GM10248 (cell line): ENCODE measurements at regions not wholly inside any gene's neighbourhood (a gene's known extent, or its start where the extent isn't known, plus 50 kb on each side); places are given as distances from the start of the nearest gene placed in this dataset.

Experiments
- CTCF ChIA-PET: fragments of 300-600 bp; sonication (Branson Sonifier 250); formaldehyde crosslinking; extraction: SDS; loops from one replicate; lab custom pipeline; 2021; ENCODE audit warnings: antibody characterized with exemption; lab: Yijun Ruan, JAX
- POLR2A ChIA-PET: fragments of 350-650 bp; sonication (Branson Sonifier 250); formaldehyde crosslinking; extraction: SDS; loops from one replicate; lab custom pipeline; 2020; ENCODE audit warnings: antibody characterized with exemption; lab: Yijun Ruan, JAX
- DNase-seq: peaks from one replicate; pipeline ENCODE4 v3.0.0; 2012; ENCODE audit errors: extremely low spot score
- CTCF ChIP-seq: IDR thresholded peaks from 2 replicates; pipeline ENCODE4 v1.5.1; 2012; ENCODE audit warnings: mild to moderate bottlenecking, low read depth; ENCODE audit errors: extremely low read depth, missing control alignments, control extremely low read depth

GRCh38 chrX:20639115-20639514 lies 372.4 kb upstream of the RPS6KA3 start:
- CTCF ChIA-PET, result no interaction called here

GRCh38 chrX:20637351-20637750 lies 370.6 kb upstream of the RPS6KA3 start:
- DNase-seq, result no peak

More at GRCh38 chrX:20639115-20639514, 372.4 kb upstream of the RPS6KA3 start:
- POLR2A ChIA-PET, result no interaction called here
- no peak for DNase-seq
- no peak for TF ChIP-seq CTCF

GRCh38 chrX:20633451-20633850 lies 366.7 kb upstream of the RPS6KA3 start:
- DNase-seq, result no peak
- POLR2A ChIA-PET, result no interaction called here
- CTCF ChIA-PET, result interaction anchor here (0.8 kb wide), 1 partner anchor 48 kb away, joined by 3 read pairs; no protein-coding TSS in a partner anchor
- no peak for TF ChIP-seq CTCF

More at GRCh38 chrX:20637351-20637750, 370.6 kb upstream of the RPS6KA3 start:
- TF ChIP-seq CTCF, result no peak
- ChIA-PET CTCF (no interaction called here), POLR2A (no interaction called here)

GRCh38 chrX:20623448-20623847 lies 356.7 kb upstream of the RPS6KA3 start:
- POLR2A ChIA-PET, result no interaction called here
- TF ChIP-seq CTCF, result no peak
- no peak for DNase-seq
- CTCF ChIA-PET, result no interaction called here

- DNase-seq, result no peak
- POLR2A ChIA-PET, result no interaction called here
- TF ChIP-seq CTCF, result no peak
- CTCF ChIA-PET, result interaction anchor here (1.3 kb wide), 1 partner anchor 10 kb away, joined by 3 read pairs; no protein-coding TSS in a partner anchor
Observed at GRCh38 chrX:20620306-20620705, 353.6 kb upstream of the RPS6KA3 start.

GRCh38 chrX:20609916-20610415 lies 343.3 kb upstream of the RPS6KA3 start:
- ChIA-PET POLR2A (no interaction called here), CTCF (interaction anchor here (1.4 kb wide), 1 partner anchor 11 kb away, joined by 3 read pairs; no protein-coding TSS in a partner anchor)
- DNase-seq, result no peak
- TF ChIP-seq CTCF, result no peak
